GM19023 (cell line): ENCODE measurements at regions not wholly inside any gene's neighbourhood (a gene's known extent, or its start where the extent isn't known, plus 50 kb on each side); places are given as distances from the start of the nearest gene placed in this dataset.
"Not testable (repeated sequence)": the region's sequence is repeated elsewhere in the genome, so short reads cannot be mapped to it uniquely, and the experiment has no call there.

ENCODE experiments used
- ATAC-seq: cut with Tn5 transposase; IDR thresholded peaks from one replicate; pipeline ENCODE4 v1.9.1; 2021; ENCODE audit warnings: mild to moderate bottlenecking, moderate library complexity; ENCODE audit not compliant: unreplicated experiment

GRCh38 chr12:131407221-131408035 lies 303.5 kb upstream of the SFSWAP start:
- no peak for ATAC-seq

GRCh38 chr12:131408036-131408365 lies 302.9 kb upstream of the SFSWAP start:
- ATAC-seq: no peak

DNA sequence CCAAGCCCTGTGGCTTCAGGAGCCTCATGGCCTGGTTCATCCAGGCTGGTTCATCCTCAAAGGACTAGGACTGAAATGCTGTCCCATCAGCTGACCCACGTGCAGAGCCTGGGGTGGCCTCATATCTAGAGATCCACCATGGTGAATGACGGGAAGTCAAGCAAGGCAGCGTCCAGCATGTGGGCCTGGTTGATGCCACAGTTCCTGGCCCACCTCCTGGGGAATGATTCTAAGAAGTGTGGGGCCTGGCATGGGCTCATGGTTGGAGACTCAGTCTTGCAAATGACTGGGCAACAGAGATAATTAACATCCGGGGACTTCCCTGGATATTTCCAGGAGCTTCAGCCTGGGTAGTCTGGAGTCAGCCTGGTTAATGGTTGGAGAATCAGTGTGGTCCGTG lies 302.4 kb upstream of the SFSWAP start:
- ATAC-seq: no peak

- ATAC-seq: no peak
These were observed 301.7 kb upstream of the SFSWAP start for GRCh38 chr12:131409211-131409610.

DNA sequence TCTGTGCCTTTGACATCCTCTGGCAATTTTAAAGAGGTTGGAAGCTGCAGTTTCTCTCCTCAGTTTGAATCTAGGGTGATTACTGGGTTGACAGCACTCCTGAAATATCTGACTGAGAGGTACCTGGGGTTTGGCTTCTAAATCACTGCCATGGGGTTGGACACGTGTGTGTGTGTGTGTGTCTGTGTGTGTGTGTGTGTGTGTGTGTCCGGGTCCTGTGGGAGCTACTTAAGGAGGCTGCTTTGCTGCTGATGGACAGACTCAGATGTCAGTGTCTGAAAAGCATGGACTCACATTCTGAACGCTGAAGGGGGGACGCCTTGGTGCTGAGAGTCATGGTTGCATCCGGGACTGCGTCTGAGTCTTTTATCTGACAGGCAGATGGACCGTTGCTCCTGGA lies 299.1 kb upstream of the SFSWAP start:
- ATAC-seq: not testable (repeated sequence)

DNA sequence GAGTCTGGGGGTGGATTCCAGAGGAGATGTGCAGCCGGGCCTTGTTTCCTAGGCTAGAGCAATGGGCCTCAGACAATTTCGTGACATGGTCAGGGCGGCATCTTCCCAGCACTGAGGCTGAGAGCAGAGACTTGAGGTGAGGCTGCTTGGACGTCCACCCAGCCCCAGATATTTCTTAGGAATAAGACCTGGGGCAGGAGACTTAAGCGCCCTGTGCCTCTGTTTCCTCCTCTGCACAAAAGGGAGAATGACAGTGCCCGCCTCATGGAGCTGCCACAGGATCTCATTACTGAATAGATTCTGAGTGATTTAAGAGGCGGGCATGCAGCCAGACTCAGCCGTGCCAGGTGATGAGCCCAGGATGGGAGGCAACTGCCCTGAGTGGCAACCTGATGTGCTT lies 297.9 kb upstream of the SFSWAP start:
- ATAC-seq: no peak

DNA sequence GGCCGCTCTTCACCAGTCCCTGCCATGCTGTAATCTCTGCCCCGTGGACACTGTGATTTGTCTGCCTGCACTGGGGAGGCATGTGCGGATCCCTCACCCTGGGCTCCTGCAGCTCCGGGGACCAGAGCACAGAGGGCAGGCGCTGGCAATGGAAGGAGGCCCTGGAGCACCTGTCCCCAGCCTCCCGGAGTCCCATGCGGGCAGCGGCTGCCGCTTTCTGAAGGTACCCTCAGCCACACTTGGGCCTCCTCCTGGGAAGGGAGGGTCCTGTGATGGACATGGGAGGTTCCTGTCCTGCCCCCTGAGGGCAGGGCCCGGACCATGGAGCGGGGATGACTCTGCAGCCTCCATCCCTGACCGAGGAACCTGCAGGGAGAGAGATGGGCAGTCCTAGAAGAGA lies 297.4 kb upstream of the SFSWAP start:
- ATAC-seq: no peak

- ATAC-seq: not testable (repeated sequence)
These were observed 296.6 kb upstream of the SFSWAP start for GRCh38 chr12:131414155-131414922.

- no peak for ATAC-seq
These were observed 295.1 kb upstream of the SFSWAP start for GRCh38 chr12:131415781-131416180.

DNA sequence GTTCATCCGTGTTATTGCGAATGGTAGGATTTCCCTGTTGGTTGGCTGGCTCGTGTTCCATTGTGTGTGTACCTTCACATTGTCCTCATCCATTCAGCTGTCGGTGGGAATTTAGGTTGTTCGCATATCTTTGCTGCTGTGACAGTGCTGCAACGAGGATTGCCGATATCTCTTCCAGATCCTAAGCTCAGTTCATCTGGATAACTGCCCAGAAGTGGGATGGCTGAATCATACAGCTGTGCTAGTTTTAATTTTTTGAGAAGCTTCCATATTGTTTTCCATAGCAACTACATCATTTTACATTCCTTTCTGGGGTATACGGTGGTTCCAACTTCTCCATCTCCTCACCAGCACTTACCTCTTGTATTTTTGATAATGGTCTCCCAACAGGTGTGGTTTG lies 292.8 kb upstream of the SFSWAP start:
- no peak for ATAC-seq

DNA sequence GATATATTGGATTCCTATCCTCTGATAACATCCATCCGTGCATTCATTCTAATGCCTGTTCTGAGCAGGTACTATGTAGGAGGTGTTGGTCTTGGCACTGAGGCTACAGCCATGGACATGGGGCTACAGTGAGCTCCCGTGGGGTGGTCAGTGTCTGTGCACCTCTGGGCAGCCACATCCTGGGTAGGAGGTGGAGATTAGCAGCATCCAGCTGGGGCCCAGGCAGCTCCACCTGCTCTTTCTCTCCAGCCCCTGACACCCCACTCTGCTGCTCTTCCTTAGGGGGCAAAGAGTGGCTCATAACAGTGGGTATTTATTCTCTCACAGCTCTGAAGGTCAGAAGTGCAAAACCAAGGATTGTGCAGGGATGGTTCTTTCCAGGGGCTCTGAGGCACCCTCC lies 292.0 kb upstream of the SFSWAP start:
- ATAC-seq: no peak

DNA sequence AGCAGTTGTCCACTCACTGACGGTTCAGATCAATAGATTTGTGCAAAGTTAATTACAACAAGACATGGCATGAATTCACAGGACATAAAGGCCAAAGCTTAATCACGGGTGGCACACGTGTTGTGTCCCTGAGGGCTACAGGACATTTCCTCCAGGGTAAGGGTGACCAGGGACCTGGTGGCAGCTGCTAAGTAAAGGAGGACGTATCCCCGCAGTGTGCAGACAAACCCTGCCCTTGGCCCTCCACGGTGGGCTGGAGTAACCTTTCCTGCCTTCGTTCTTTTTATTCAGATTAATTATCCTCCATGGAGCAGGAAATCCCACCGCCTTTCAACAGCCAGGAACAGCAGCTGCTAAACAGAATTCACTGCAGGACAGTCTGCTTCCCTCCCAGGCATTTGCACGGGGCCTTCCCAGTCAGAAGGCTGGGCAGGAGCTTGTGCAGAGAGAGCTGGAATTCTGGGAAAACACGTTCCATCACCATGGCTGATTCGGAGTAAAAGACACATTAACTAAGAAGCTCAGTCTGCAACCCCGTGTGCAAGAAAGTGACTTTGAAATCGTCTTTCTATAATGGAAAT lies 289.9 kb upstream of the SFSWAP start:
- ATAC-seq: no peak

DNA sequence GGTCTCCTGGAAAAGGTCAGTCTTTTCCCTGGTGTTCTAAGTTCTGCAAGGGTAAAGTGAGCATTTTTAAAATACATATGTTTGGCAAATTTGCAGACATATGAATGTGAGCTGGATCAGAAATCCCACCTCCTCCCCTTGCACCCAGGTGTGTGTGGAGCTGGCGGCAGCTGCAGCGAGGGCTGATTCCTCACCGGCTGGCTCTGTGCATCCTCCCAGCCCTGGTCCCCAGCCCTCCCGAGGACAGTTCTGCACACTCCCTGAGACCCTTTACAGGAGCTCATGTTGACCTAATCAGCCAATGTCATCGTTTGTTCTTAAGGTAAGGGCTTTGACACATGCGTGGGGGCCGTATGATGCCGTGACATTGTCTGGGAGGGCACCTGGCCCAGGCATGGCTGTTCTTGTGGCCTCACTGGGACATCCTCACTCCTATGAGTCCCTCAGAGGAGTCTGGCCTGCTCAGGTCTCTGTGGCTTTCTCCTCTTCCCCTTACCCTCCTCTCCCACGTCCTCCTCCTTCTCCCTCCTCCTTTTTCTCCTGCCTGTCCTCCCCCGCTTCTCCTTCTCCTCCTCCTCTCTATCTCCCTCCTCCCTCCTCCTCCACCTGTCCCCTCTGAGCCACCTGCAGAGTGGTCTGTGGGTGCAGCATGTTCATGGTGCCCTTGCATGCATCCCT lies 289.2 kb upstream of the SFSWAP start:
- ATAC-seq: no peak

DNA sequence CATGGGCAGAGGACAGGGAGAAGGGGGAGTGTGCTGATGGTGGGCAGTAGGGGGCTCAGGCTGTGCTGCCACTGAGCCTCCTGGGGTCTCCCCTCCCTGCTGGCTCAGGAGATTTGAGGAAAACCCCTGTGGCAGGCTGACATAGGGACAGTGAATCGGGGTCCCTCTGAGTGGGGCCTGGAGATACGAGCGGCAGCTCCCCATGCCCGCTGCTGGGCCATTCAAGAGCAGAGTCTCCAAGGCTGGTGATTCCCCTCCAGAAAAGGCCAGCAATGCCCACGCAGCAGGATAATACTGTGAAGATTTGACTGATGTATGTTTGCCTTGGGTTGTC lies 288.7 kb upstream of the SFSWAP start:
- no peak for ATAC-seq

- no peak for ATAC-seq
These were observed 288.1 kb upstream of the SFSWAP start for GRCh38 chr12:131422744-131423143.

DNA sequence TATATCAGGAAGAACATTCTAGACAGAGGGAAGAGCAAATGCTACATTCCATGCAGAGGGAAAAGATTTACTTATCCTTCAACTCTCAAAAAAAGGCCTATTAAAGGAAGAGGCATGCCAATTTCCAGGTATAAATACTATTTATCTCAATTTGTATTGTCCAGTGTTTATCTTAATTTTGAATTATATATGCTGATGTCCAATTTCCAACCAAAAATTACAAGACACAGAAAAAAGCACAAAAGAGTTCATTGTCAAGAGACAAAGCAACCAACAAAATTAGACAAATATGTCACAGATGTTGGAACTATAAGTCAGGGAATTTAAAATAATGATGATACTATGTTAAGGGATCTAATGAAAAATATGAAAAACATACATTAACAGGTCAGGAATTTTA lies 286.6 kb upstream of the SFSWAP start:
- no peak for ATAC-seq

DNA sequence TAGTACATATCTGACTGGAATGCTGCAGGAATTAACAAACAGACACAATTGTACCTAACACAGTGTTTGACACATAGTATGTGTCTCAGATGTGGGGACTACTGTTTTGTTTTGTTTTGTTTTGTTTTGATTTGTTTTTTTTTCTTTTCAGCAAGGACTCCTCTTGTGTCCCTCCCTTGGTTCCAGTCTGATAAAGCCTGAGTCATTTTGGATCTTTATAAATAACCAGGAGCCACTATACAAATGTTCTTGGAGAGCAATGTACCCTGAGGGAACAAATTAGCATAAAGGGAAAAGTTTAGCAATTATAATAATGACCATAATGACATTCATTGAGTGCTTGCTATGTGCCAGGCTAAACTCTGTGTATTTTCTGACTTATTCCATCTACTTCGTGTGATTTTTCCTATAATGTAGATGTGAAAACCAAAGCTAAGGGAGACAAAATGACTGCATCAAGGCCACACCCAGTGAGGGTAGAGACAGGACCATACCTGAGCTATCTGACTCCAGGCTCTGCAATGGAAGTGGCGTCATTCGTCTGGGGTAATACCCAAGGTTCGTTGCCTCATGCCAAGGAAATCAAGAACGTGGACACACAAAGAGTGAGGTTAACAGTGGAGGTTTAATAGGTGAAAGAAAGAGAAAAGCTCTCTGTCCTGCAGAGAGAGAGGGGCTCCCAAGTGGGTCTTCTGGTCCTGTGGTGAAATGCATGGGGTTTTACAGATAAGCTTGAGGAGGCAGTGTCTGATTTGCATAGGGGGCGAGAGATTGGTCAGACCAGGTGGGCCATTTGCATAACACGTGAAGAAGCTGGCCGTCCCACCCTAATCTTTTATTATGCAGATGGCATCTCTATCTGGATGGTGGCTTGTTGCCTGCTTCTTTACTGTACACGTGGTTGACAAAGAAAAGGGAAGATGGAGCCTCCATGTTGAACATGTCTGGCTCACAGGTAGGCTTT lies 285.5 kb upstream of the SFSWAP start:
- no peak for ATAC-seq

DNA sequence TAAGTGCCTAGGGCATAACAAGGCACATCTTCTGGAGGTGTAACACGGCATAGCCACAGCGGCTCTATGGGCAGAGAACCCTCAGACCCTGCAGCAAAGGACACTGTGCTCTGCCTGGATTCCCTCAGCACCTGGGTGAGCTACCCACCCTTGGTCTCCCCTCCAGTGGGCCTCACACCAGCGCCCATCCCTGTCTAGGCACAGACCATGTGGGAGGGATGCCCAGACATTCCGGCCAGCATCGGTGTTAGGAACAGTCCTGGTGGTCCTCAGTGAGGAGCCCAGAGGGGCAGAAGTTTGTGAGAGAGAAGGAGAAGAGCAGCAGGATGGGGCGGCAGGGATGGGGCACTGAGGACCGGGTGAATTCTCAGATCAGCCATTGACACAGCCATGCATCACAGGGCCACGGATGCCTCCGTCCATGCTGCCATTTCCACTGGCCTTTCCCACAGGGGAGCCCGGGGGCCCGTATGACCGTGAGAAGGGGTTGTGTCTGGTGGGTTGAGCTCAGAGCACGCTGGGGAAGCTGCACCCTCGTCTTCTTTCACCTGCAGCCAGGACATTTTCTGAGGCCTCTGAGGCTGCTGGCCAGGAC lies 282.7 kb upstream of the SFSWAP start:
- no peak for ATAC-seq

- not testable (repeated sequence) for ATAC-seq
These were observed 281.7 kb upstream of the SFSWAP start for GRCh38 chr12:131429221-131429620.

- ATAC-seq: not testable (repeated sequence)
These were observed 281.2 kb upstream of the SFSWAP start for GRCh38 chr12:131429697-131430096.
